ENCODE measurements at regions not wholly inside any gene's neighbourhood (a gene's known extent, or its start where the extent isn't known, plus 50 kb on each side); places are given as distances from the start of the nearest gene placed in this dataset.
A peak's percentile ranks its signal among the peaks of the same experiment; 100 is the strongest.

DNA sequence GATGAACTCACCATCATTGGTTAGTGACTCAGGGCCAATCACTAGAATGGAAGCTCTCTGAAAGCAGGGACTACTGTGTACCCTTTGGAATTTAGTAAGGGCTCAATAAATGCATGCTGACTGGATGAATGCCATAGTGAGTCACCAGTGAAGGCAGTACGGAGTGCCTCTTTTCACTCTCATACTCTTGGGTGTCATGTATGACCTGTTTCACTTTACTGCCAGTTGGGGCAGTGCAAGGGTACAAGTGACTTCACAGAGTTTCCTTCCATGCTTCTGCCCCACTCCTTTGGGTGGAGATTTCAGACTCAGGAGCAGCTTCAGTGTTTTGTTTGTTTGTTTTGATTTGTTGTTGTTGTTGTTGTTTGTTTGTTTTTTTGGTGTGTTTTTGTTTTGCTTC, 57.7 kb downstream of the SOX3 start:
- Histone ChIP-seq H4K12ac (ENCODE audit: low read depth, low read length) (no peak overlapping the region), H3K18ac (ENCODE audit: low read length) (no peak overlapping the region), H2AFZ (ENCODE audit: insufficient read depth, low read length, poor library complexity) (no peak overlapping the region), H2AK5ac (ENCODE audit: low read length) (no peak overlapping the region), H3K9ac (ENCODE audit: low read length) (no peak overlapping the region), H3K4me3 (ENCODE audit: low read depth, low read length) (no peak overlapping the region), H4K91ac (ENCODE audit: low read depth, low read length) (no peak overlapping the region), H3K27me3 (ENCODE audit: insufficient read depth, low read length) (no peaks in the 10 kb centered on the region), H3K27ac (ENCODE audit: low read depth, low read length) (no peak overlapping the region), H2BK5ac (ENCODE audit: low read depth, low read length, poor library complexity) (no peak overlapping the region), H3K23ac (ENCODE audit: low read length) (no peak overlapping the region), H3K4ac (ENCODE audit: low read depth, low read length) (no peak overlapping the region), H3K4me1 (ENCODE audit: control insufficient read depth in 1 of 2, insufficient read depth in 2 of 2, low read length in 2 of 2) (no peaks in the 10 kb centered on the region), H4K8ac (ENCODE audit: low read depth, low read length) (no peak overlapping the region), H3K9me3 (ENCODE audit: insufficient read depth, low read depth, low read length) (no peaks in the 10 kb centered on the region), H2BK12ac (ENCODE audit: low read length) (no peak overlapping the region), H3K36me3 (ENCODE audit: control insufficient read depth in 1 of 2, insufficient read depth in 2 of 2, low read length in 2 of 2) (no peaks in the 10 kb centered on the region), H3K79me1 (ENCODE audit: low read length) (no peaks in the 10 kb centered on the region), H3K14ac (ENCODE audit: low read length) (no peak overlapping the region), H2BK120ac (ENCODE audit: insufficient read depth, low read length, poor library complexity) (no peak overlapping the region), H3K79me2 (ENCODE audit: control insufficient read depth, insufficient read depth, low read length, poor library complexity) (no peaks in the 10 kb centered on the region), H3K4me2 (ENCODE audit: low read length) (no peak overlapping the region)
- no CpG with 5 or more reads among the region's 1 CpG for WGBS (ENCODE audit: extremely low coverage, insufficient coverage, insufficient read length)
- no peak for DNase-seq

DNA sequence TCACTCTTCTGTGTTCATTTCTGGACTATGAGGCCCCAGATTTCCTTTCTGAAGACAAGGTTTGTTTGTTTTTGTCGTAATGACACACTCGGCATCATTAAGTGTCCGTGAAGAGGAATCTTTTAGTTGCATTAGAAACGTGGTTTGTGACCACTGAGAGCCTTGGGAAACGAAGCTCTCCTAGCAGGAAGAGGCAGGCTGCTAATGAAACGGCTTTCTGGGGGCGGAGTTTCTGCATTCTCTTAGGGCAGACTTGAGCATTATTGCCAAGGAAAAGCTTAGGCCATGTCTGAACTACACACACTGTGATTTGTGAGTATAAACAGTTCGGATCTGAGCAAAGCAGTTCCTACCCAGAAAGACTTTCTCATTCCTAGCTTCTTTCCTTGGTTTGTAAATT, 64.0 kb downstream of the SOX3 start:
- H2BK120ac ChIP-seq (ENCODE audit: insufficient read depth, low read length, poor library complexity): no peak overlapping the region
- no peak overlapping the region for H3K14ac ChIP-seq (ENCODE audit: low read length)
- no peak overlapping the region for H3K23ac ChIP-seq (ENCODE audit: low read length)
- H3K27me3 ChIP-seq (ENCODE audit: insufficient read depth, low read length): no peaks in the 10 kb centered on the region
- no peak overlapping the region for H3K4me3 ChIP-seq (ENCODE audit: low read depth, low read length)
- no peak overlapping the region for H2AFZ ChIP-seq (ENCODE audit: insufficient read depth, low read length, poor library complexity)
- peaks cover 0 to 3% of the 10 kb centered on the region in 2 experiments for H3K4me1 ChIP-seq (ENCODE audit: control insufficient read depth in 1 of 2, insufficient read depth in 2 of 2, low read length in 2 of 2)
- no peak for DNase-seq
- H3K4ac ChIP-seq (ENCODE audit: low read depth, low read length): no peak overlapping the region
- H4K12ac ChIP-seq (ENCODE audit: low read depth, low read length): no peak overlapping the region
- H3K79me2 ChIP-seq (ENCODE audit: control insufficient read depth, insufficient read depth, low read length, poor library complexity): no peaks in the 10 kb centered on the region
- H3K79me1 ChIP-seq (ENCODE audit: low read length): no peaks in the 10 kb centered on the region
- no peaks in the 10 kb centered on the region for H3K36me3 ChIP-seq (ENCODE audit: control insufficient read depth in 1 of 2, insufficient read depth in 2 of 2, low read length in 2 of 2)
- no CpG with 5 or more reads among the region's 8 CpGs for WGBS (ENCODE audit: extremely low coverage, insufficient coverage, insufficient read length)
- no peak overlapping the region for H2BK12ac ChIP-seq (ENCODE audit: low read length)
- no peak overlapping the region for H3K27ac ChIP-seq (ENCODE audit: low read depth, low read length)
- no peak overlapping the region for H2AK5ac ChIP-seq (ENCODE audit: low read length)
- H4K91ac ChIP-seq (ENCODE audit: low read depth, low read length): no peak overlapping the region
- H3K9ac ChIP-seq (ENCODE audit: low read length): no peak overlapping the region
- no peak overlapping the region for H3K4me2 ChIP-seq (ENCODE audit: low read length)
- no peak overlapping the region for H2BK5ac ChIP-seq (ENCODE audit: low read depth, low read length, poor library complexity)
- no peak overlapping the region for H4K8ac ChIP-seq (ENCODE audit: low read depth, low read length)
- H3K9me3 ChIP-seq (ENCODE audit: insufficient read depth, low read depth, low read length): no peaks in the 10 kb centered on the region
- no peak overlapping the region for H3K18ac ChIP-seq (ENCODE audit: low read length)

DNA sequence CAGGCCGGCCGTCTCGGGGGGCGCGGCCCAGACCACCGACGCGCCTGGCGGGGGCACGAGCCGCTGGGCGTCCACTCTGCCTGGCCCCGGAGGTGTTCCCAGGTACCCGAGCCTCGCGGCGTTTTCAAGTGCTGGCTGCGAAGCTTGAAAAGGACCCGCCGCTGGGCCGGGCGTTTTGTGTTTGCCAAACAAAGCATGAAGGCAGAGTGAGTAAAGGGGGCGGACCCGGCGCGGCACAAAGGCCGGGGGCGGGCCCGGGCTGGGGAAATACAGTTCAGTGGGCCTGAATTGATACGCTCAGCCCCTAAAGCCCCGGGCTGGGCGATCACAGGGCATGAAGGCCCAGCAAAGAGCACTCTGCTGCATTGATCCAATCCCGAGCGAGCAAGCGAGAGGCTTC, 65.4 kb downstream of the SOX3 start:
- Histone ChIP-seq H2BK12ac (ENCODE audit: low read length) (no peak overlapping the region), H3K27ac (ENCODE audit: low read depth, low read length) (no peak overlapping the region), H3K9ac (ENCODE audit: low read length) (no peak overlapping the region), H3K4ac (ENCODE audit: low read depth, low read length) (no peak overlapping the region), H4K12ac (ENCODE audit: low read depth, low read length) (peak overlapping the region; percentile 90), H2BK120ac (ENCODE audit: insufficient read depth, low read length, poor library complexity) (peak overlapping the region; percentile 31), H3K18ac (ENCODE audit: low read length) (no peak overlapping the region), H4K8ac (ENCODE audit: low read depth, low read length) (peak overlapping the region; percentile 74), H2BK5ac (ENCODE audit: low read depth, low read length, poor library complexity) (no peak overlapping the region), H4K91ac (ENCODE audit: low read depth, low read length) (peak overlapping the region; percentile 55), H3K79me2 (ENCODE audit: control insufficient read depth, insufficient read depth, low read length, poor library complexity) (no peaks in the 10 kb centered on the region), H3K9me3 (ENCODE audit: insufficient read depth, low read depth, low read length) (no peaks in the 10 kb centered on the region), H3K14ac (ENCODE audit: low read length) (peak overlapping the region; percentile 44), H3K4me2 (ENCODE audit: low read length) (peak overlapping the region; percentile 61), H3K23ac (ENCODE audit: low read length) (no peak overlapping the region), H3K36me3 (ENCODE audit: control insufficient read depth in 1 of 2, insufficient read depth in 2 of 2, low read length in 2 of 2) (no peaks in the 10 kb centered on the region), H2AFZ (ENCODE audit: insufficient read depth, low read length, poor library complexity) (no peak overlapping the region), H2AK5ac (ENCODE audit: low read length) (no peak overlapping the region), H3K4me3 (ENCODE audit: low read depth, low read length) (no peak overlapping the region), H3K4me1 (ENCODE audit: control insufficient read depth in 1 of 2, insufficient read depth in 2 of 2, low read length in 2 of 2) (peaks cover 0 to 3% of the 10 kb centered on the region in 2 experiments), H3K27me3 (ENCODE audit: insufficient read depth, low read length) (no peaks in the 10 kb centered on the region), H3K79me1 (ENCODE audit: low read length) (no peaks in the 10 kb centered on the region)
- WGBS (ENCODE audit: extremely low coverage, insufficient coverage, insufficient read length): no CpG with 5 or more reads among the region's 35 CpGs
- DNase-seq: no peak

DNA sequence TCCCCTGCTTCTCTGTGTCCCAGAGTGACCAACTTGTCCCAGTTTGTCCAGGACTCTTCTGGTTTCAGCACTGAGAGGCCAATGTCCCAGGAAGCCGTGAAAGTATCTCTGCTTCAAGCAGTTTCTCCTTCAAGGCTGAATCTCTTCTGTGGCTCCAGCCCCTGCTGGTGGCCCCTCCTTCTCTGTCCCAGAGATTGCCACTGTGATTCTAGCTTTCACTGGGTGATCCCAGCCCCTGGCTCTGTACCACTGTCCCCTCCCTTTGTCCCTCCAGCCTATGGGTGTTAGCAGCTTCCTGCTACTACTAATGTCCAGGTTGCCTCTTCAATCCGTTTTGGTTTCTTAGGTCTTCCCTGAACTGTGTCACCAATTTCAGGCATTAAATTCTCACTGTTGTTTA, 70.5 kb downstream of the SOX3 start:
- Histone ChIP-seq H2BK120ac (ENCODE audit: insufficient read depth, low read length, poor library complexity) (no peak overlapping the region), H3K79me2 (ENCODE audit: control insufficient read depth, insufficient read depth, low read length, poor library complexity) (no peaks in the 10 kb centered on the region), H3K14ac (ENCODE audit: low read length) (no peak overlapping the region), H2AFZ (ENCODE audit: insufficient read depth, low read length, poor library complexity) (no peak overlapping the region), H3K27me3 (ENCODE audit: insufficient read depth, low read length) (no peaks in the 10 kb centered on the region), H3K79me1 (ENCODE audit: low read length) (no peaks in the 10 kb centered on the region), H3K9me3 (ENCODE audit: insufficient read depth, low read depth, low read length) (no peaks in the 10 kb centered on the region), H3K36me3 (ENCODE audit: control insufficient read depth in 1 of 2, insufficient read depth in 2 of 2, low read length in 2 of 2) (no peaks in the 10 kb centered on the region), H2BK5ac (ENCODE audit: low read depth, low read length, poor library complexity) (no peak overlapping the region), H4K12ac (ENCODE audit: low read depth, low read length) (no peak overlapping the region), H3K4ac (ENCODE audit: low read depth, low read length) (no peak overlapping the region), H2AK5ac (ENCODE audit: low read length) (no peak overlapping the region), H2BK12ac (ENCODE audit: low read length) (no peak overlapping the region), H3K23ac (ENCODE audit: low read length) (no peak overlapping the region), H3K4me2 (ENCODE audit: low read length) (no peak overlapping the region), H4K91ac (ENCODE audit: low read depth, low read length) (no peak overlapping the region), H4K8ac (ENCODE audit: low read depth, low read length) (no peak overlapping the region), H3K4me1 (ENCODE audit: control insufficient read depth in 1 of 2, insufficient read depth in 2 of 2, low read length in 2 of 2) (no peaks in the 10 kb centered on the region), H3K27ac (ENCODE audit: low read depth, low read length) (no peak overlapping the region), H3K18ac (ENCODE audit: low read length) (no peak overlapping the region), H3K9ac (ENCODE audit: low read length) (no peak overlapping the region), H3K4me3 (ENCODE audit: low read depth, low read length) (no peak overlapping the region)
- no peak for DNase-seq
- WGBS (ENCODE audit: extremely low coverage, insufficient coverage, insufficient read length): no CpG with 5 or more reads among the region's 2 CpGs

Data from trophoblast cell (in vitro differentiated cells and primary cell).